ENCODE measurements at regions not wholly inside any gene's neighbourhood (a gene's known extent, or its start where the extent isn't known, plus 50 kb on each side); places are given as distances from the start of the nearest gene placed in this dataset.
"Not testable (repeated sequence)": the region's sequence is repeated elsewhere in the genome, so short reads cannot be mapped to it uniquely, and the experiment has no call there.

DNA sequence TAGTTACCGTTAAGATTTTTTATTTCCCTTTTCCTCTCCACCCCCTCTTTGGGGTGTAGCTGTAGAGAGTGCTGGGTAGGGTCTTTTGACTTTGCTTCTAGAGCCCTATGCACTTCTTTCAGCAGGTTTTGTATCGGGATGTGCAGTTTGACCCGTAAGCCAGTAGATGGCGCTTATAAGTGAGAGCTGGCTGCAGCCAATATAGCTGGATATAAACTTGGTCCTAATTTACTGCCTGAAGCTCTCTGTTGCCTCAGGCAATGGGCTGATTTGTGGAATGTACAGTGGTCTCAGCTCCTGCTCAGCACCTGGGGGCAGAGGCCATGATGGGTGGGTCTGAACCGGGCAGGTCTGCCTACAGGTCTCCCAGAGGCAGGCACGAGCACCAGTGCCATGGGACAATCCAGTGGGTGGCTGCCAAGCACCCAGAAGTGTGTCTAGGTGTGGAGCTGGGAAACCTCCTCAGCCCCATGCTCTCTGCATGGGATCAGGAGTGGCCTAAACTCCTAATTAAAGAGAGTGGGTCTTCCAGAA is 146.5 kb downstream of the SPANXN1 start:
- in situ Hi-C loops (cut with MboI; ENCODE audit: low sequenced_read_pairs, unreplicated experiment), result no loop called here
- TF ChIP-seq, protein P1, sequence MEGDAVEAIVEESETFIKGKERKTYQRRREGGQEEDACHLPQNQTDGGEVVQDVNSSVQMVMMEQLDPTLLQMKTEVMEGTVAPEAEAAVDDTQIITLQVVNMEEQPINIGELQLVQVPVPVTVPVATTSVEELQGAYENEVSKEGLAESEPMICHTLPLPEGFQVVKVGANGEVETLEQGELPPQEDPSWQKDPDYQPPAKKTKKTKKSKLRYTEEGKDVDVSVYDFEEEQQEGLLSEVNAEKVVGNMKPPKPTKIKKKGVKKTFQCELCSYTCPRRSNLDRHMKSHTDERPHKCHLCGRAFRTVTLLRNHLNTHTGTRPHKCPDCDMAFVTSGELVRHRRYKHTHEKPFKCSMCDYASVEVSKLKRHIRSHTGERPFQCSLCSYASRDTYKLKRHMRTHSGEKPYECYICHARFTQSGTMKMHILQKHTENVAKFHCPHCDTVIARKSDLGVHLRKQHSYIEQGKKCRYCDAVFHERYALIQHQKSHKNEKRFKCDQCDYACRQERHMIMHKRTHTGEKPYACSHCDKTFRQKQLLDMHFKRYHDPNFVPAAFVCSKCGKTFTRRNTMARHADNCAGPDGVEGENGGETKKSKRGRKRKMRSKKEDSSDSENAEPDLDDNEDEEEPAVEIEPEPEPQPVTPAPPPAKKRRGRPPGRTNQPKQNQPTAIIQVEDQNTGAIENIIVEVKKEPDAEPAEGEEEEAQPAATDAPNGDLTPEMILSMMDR (IDR thresholded peaks at IDR 0.05; ENCODE audit: borderline replicate concordance, control extremely low read depth, extremely low read depth, insufficient read depth, missing control alignments), result peak; percentile 35
- peak; percentile 3 for DNase-seq (ENCODE audit: low spot score)

DNA sequence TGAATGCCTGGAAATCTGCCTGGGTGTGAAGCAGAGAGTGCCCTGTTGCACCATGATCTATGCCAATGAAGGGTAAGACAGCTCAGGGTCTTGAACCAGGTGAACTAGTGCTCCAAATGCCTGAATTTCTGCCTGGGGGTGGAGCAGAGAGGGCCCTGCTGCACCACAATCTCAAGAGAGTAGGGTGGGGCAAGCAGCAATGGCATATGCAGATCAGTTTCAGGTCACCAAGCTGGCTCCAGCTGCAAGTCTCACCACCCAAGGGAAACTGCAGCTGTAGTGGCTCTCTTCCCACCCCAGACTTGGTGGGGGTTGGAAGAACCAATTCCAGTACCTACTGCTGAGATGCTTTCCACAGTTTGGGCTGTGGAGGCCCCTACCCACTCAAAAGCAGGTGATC is 147.0 kb downstream of the SPANXN1 start:
- TF ChIP-seq, protein P1 (IDR thresholded peaks at IDR 0.05; ENCODE audit: borderline replicate concordance, control extremely low read depth, extremely low read depth, insufficient read depth, missing control alignments), result no peak

DNA sequence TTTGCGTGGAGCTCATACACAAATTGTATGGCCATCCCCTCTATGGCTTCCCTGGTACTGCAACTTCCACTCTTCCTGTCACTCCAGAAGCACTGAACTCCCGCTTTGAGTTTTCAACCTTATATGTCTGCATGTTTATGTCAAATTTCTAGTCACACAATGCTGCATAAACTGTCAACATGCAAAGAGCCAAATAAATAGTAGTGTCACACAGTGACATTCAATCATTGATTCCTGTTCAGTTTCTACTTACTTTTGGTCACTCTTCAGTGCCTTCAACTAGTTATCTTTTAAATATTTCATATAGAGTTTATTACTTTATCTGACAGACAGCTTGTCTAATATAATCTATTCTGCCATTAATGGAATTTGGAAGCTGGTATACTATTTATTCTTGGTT is 149.3 kb downstream of the SPANXN1 start:
- in situ Hi-C loops (cut with MboI; ENCODE audit: low sequenced_read_pairs, unreplicated experiment), result no loop called here

More for the DNA sequence above, 147.0 kb downstream of the SPANXN1 start:
- in situ Hi-C loops (cut with MboI; ENCODE audit: low sequenced_read_pairs, unreplicated experiment), result no loop called here
- no peak for DNase-seq (ENCODE audit: low spot score)

DNA sequence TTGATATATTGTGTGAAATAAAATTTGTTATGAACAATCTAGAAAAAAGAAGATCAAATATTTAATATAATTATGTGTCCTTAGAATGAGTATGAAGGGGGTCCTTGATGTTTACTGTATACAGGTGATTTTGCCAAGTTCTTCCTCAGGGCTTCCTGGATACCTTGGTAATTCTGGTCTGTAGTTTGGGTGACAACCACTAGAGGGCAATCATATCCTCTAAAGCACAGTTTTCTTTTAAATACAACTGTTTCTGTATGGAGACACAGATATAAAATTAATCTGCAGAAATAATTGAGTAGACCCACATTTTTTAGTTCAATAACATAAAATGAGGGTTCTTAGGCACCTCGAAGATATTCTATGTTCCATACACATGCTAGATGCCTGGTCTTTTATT is 157.7 kb downstream of the SPANXN1 start:
- TF ChIP-seq, protein P1 (IDR thresholded peaks at IDR 0.05; ENCODE audit: borderline replicate concordance, control extremely low read depth, extremely low read depth, insufficient read depth, missing control alignments), result peak; percentile 69
- in situ Hi-C loops (cut with MboI; ENCODE audit: low sequenced_read_pairs, unreplicated experiment), result no loop called here
- peak; percentile 37 for DNase-seq (ENCODE audit: low spot score)

More for the DNA sequence above, 149.3 kb downstream of the SPANXN1 start:
- DNase-seq (ENCODE audit: low spot score), result no peak
- TF ChIP-seq, protein P1 (IDR thresholded peaks at IDR 0.05; ENCODE audit: borderline replicate concordance, control extremely low read depth, extremely low read depth, insufficient read depth, missing control alignments), result no peak

DNA sequence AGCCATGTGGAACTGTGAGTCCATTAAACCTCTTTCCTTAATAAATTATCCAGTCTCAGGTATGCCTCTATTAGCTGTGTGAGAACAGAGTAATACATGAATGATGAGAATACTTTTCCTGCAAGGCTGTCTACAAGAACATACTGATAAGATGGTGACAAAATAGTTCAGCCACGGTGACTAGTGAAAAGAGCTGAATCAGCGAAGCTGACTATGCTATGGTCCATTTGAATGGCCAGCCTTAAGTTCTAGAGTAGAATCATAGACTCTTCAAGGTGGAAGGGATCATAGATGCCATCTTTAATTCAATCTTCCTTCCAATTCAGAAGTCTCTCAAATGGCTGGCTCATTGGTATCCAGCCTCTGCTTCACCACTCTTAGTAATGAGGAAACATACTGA is 163.3 kb downstream of the SPANXN1 start:
- in situ Hi-C loops (cut with MboI; ENCODE audit: low sequenced_read_pairs, unreplicated experiment), result no loop called here
- TF ChIP-seq, protein P1 (IDR thresholded peaks at IDR 0.05; ENCODE audit: borderline replicate concordance, control extremely low read depth, extremely low read depth, insufficient read depth, missing control alignments), result no peak
- DNase-seq (ENCODE audit: low spot score), result no peak

DNA sequence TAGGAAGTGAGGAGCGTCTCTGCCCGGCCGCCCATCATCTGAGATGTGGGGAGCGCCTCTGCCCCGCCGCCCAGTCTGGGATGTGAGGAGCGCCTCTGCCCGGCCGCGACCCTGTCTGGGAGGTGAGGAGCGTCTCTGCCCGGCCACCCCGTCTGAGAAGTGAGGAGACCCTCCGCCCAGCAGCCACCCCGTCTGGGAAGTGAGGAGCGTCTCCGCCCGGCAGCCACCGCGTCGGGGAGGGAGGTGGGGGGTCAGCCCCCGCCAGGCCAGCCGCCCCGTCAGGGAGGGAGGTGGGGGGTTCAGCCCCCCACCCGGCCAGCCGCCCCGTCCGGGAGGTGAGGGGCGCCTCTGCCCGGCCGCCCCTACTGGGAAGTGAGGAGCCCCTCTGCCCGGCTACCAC is 188.9 kb downstream of the SPANXN1 start:
- DNase-seq (ENCODE audit: low spot score); in situ Hi-C loops (cut with MboI; ENCODE audit: low sequenced_read_pairs, unreplicated experiment): not testable (repeated sequence)

DNA sequence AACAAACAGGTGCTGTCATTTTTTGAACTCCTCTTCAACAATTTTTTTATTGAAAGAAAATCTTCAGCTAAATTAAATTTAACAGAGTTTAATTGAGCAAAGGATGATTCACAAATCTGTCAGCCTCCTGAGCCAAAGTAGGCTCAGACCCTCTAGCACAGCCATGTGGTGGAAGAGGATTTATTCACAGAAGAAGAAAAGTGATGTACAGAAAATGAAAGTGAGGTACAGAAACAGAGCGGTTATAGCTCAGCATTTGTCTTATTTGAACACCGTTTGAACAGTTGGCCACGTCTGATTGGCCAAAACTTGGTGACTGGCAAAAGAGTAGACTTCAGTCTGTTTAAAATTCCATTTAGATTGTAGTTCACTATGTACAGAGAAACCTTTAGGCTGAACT is 217.3 kb downstream of the SPANXN1 start:
- in situ Hi-C loops (cut with MboI; ENCODE audit: low sequenced_read_pairs, unreplicated experiment), result no loop called here
- no peak for DNase-seq (ENCODE audit: low spot score)
- TF ChIP-seq, protein P1 (IDR thresholded peaks at IDR 0.05; ENCODE audit: borderline replicate concordance, control extremely low read depth, extremely low read depth, insufficient read depth, missing control alignments), result no peak
